ENCODE measurements at regions not wholly inside any gene's neighbourhood (a gene's known extent, or its start where the extent isn't known, plus 50 kb on each side); places are given as distances from the start of the nearest gene placed in this dataset.
"Not testable (repeated sequence)": the region's sequence is repeated elsewhere in the genome, so short reads cannot be mapped to it uniquely, and the experiment has no call there.

DNA sequence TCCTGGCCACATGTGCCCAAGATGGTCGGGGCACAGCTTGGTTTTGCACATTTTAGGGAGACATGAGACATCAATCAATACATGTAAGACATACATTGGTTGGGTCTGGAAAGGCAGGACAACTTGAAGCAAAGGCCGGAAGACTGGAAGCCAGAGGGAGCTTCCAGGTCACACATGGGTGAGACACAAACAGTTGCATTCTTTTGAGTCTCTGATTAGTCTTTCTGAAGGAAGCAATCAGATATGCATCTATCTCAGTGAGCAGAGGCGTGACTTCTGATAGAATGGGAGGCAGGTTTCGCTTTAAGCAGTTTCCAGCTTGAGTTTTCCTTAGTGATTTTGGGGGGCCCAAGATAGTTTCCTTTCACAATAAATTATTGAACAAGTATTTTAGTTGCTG lies 172.5 kb downstream of the RASEF start:
- WGBS: 79% methylated on average over 4 of the region's 4 CpGs
- H3K27me3 ChIP-seq (ENCODE audit: insufficient read depth, low read length): no peaks in the 10 kb centered on the region
- H3K9me3 ChIP-seq (ENCODE audit: insufficient read depth, low read depth, low read length): peaks cover 5% of the 10 kb centered on the region; the same call in 1 of the 2 replicates
- no peak overlapping the region for H3K27ac ChIP-seq (ENCODE audit: low read depth, low read length)
- peaks cover 31% of the 10 kb centered on the region for H3K4me1 ChIP-seq (ENCODE audit: insufficient read depth, low read length)
- peaks cover 11% of the 10 kb centered on the region; the same call in 1 of the 2 replicates for H3K36me3 ChIP-seq (ENCODE audit: insufficient read depth, low read length)
- no peak overlapping the region for H3K4me3 ChIP-seq (ENCODE audit: low read length)
- H3K9ac ChIP-seq (ENCODE audit: low read depth, low read length): no peak overlapping the region

DNA sequence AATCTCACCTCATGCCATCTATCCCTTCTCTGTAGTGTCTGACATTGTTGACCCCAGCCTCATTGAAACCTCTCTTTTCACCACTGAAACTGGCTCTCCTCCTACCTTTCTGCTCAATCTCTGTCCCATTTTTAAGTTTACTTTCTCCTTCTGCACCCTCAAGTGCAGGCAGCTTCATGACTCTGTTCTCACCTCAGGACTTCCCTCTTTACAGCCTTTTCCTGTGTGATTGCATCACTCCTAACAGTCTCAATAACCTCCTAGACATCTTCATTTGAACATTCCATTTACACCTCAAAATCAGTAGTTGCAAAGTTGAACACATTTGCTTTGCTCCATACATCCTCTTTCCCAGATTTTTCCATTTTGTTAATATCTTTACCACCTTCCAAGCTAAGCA lies 172.1 kb downstream of the RASEF start:
- peaks cover 5% of the 10 kb centered on the region; the same call in 1 of the 2 replicates for H3K9me3 ChIP-seq (ENCODE audit: insufficient read depth, low read depth, low read length)
- H3K4me1 ChIP-seq (ENCODE audit: insufficient read depth, low read length): peaks cover 31% of the 10 kb centered on the region
- no peak overlapping the region for H3K4me3 ChIP-seq (ENCODE audit: low read length)
- H3K27me3 ChIP-seq (ENCODE audit: insufficient read depth, low read length): no peaks in the 10 kb centered on the region
- no peak overlapping the region for H3K27ac ChIP-seq (ENCODE audit: low read depth, low read length)
- peaks cover 11% of the 10 kb centered on the region; the same call in 1 of the 2 replicates for H3K36me3 ChIP-seq (ENCODE audit: insufficient read depth, low read length)
- H3K9ac ChIP-seq (ENCODE audit: low read depth, low read length): no peak overlapping the region

DNA sequence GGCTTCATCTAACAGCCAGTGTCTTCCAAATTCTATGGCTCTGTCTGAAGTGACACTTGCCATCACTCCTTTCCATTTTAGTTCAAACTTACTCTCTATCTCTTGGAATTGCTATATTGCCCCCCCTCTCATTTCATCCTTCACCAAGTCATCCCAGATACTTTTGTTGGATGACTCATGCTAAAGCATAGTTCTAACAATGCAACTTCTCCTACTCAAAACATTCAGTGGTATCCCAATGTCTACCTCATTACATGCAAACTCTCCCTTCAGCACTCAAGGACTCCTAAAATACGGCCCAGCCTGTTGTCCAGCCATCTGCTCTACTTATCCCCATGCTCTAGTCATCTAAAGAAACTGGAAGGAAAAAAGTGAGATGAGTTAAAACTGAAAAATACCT lies 171.6 kb downstream of the RASEF start:
- peaks cover 5% of the 10 kb centered on the region; the same call in 1 of the 2 replicates for H3K9me3 ChIP-seq (ENCODE audit: insufficient read depth, low read depth, low read length)
- WGBS: 92% methylated on average over 1 of the region's 1 CpG
- no peaks in the 10 kb centered on the region for H3K27me3 ChIP-seq (ENCODE audit: insufficient read depth, low read length)
- no peak overlapping the region for H3K27ac ChIP-seq (ENCODE audit: low read depth, low read length)
- peaks cover 31% of the 10 kb centered on the region for H3K4me1 ChIP-seq (ENCODE audit: insufficient read depth, low read length)
- H3K4me3 ChIP-seq (ENCODE audit: low read length): no peak overlapping the region
- H3K36me3 ChIP-seq (ENCODE audit: insufficient read depth, low read length): peaks cover 11% of the 10 kb centered on the region; the same call in 1 of the 2 replicates
- no peak overlapping the region for H3K9ac ChIP-seq (ENCODE audit: low read depth, low read length)

DNA sequence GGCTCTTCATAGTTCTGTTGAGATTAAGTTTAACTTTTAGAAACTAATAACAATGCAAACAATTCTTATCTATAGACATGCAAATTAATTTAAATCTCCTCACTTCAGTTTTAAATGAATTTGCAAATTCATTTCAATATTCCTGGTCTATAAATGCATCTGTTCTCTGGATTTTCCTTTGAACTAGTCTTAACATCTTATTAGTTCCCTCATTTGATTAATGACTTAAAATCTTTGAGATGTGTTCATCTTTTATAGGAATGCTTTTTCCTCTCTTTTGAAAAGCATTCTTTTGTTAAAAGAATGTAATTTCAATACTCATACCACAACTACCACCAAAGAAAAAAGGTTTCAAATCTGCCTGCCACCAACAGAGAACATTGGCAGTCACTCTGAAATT lies 169.4 kb downstream of the RASEF start:
- H3K27ac ChIP-seq (ENCODE audit: low read depth, low read length): no peak overlapping the region
- no peaks in the 10 kb centered on the region for H3K27me3 ChIP-seq (ENCODE audit: insufficient read depth, low read length)
- peaks cover 11% of the 10 kb centered on the region; the same call in 1 of the 2 replicates for H3K36me3 ChIP-seq (ENCODE audit: insufficient read depth, low read length)
- H3K4me1 ChIP-seq (ENCODE audit: insufficient read depth, low read length): peaks cover 31% of the 10 kb centered on the region
- no peak overlapping the region for H3K9ac ChIP-seq (ENCODE audit: low read depth, low read length)
- H3K9me3 ChIP-seq (ENCODE audit: insufficient read depth, low read depth, low read length): peaks cover 5% of the 10 kb centered on the region; the same call in 1 of the 2 replicates
- H3K4me3 ChIP-seq (ENCODE audit: low read length): no peak overlapping the region

DNA sequence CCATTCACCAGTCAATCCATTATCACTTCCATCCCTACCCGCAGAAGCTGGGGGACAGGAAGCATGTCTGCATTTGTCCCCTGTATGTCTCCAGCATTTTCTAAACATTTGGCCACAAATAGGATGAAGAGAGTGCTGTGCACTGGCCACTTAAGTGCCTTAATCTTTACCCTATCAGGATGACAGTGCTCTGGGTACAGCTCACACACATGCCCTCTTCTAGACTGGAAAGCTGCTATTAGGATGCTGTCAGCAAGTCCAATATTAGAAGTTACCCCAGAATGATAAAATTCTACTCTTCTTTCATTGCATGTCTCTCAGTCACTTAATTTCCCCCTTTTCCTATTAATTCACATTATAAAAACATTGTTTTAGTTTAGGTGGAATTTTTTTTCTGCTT lies 168.4 kb downstream of the RASEF start:
- Histone ChIP-seq H3K4me3 (ENCODE audit: low read length) (no peak overlapping the region), H3K27ac (ENCODE audit: low read depth, low read length) (no peak overlapping the region), H3K36me3 (ENCODE audit: insufficient read depth, low read length) (peaks cover 11% of the 10 kb centered on the region; the same call in 1 of the 2 replicates), H3K9me3 (ENCODE audit: insufficient read depth, low read depth, low read length) (peaks cover 5% of the 10 kb centered on the region; the same call in 1 of the 2 replicates), H3K9ac (ENCODE audit: low read depth, low read length) (no peak overlapping the region), H3K4me1 (ENCODE audit: insufficient read depth, low read length) (peaks cover 27% of the 10 kb centered on the region), H3K27me3 (ENCODE audit: insufficient read depth, low read length) (no peaks in the 10 kb centered on the region)
- 94% methylated on average over 1 of the region's 1 CpG for WGBS

DNA sequence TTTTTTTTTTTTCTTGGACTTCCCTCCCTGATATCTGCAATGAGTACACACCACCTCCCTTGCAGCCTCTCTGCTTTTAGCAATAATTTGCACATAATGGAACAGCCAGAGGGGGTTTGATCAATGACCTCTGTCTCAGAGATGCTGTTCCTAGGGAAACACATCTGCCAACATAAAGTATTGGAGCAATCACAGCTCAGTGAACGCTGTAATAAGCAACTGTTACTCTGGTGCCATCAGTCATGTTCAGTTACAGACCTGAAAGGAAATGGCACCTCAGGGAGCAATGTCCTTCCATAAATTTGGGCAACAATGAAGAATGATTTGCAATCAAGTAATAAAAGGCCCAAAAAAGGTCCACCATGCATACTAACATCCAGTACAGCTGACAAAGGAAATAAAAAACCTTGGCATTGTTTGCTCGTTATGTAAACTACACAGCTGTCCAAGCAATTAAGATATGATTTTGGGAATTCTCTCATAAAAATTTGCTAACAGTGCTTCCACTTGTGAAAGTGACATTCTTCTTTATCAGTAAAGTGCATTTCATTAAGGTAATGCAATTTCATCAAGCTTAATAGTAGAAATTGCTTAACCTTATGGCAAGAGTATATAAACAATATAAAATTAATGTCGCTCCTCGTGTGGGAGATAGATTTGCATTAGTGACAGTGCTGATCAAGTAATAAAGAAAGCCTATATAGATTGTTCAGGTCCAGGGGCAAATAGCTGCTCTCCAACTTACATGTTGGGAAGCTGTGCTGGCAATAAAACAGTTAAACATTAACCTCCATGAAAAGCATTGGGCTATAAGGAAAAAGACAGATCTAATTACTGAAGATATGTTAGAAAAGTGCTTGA lies 167.8 kb downstream of the RASEF start:
- Histone ChIP-seq H3K27ac (ENCODE audit: low read depth, low read length) (no peak overlapping the region), H3K9me3 (ENCODE audit: insufficient read depth, low read depth, low read length) (peaks cover 5% of the 10 kb centered on the region; the same call in 1 of the 2 replicates), H3K9ac (ENCODE audit: low read depth, low read length) (no peak overlapping the region), H3K4me1 (ENCODE audit: insufficient read depth, low read length) (peaks cover 24% of the 10 kb centered on the region; the same call in 1 of the 2 replicates), H3K27me3 (ENCODE audit: insufficient read depth, low read length) (no peaks in the 10 kb centered on the region), H3K4me3 (ENCODE audit: low read length) (no peak overlapping the region), H3K36me3 (ENCODE audit: insufficient read depth, low read length) (peaks cover 6% of the 10 kb centered on the region; the same call in 1 of the 2 replicates)
- 93% methylated on average over 4 of the region's 4 CpGs for WGBS

DNA sequence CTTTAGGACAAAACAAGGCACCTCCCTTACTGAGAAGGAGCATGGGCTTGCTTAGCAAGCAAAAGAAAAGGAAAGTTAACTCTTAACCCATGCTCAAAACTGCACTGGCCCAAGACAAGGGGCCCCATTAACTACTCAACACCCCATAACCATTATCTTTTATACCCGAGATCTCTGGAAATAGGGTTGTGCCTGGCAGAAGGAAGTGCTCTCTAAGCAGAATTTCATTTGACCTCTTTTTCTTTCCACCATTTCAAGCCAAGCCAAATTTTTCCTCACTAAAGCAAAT lies 167.2 kb downstream of the RASEF start:
- Histone ChIP-seq H3K27ac (ENCODE audit: low read depth, low read length) (no peak overlapping the region), H3K4me3 (ENCODE audit: low read length) (no peak overlapping the region), H3K9me3 (ENCODE audit: insufficient read depth, low read depth, low read length) (peaks cover 5% of the 10 kb centered on the region; the same call in 1 of the 2 replicates), H3K27me3 (ENCODE audit: insufficient read depth, low read length) (no peaks in the 10 kb centered on the region), H3K4me1 (ENCODE audit: insufficient read depth, low read length) (peaks cover 24% of the 10 kb centered on the region; the same call in 1 of the 2 replicates), H3K36me3 (ENCODE audit: insufficient read depth, low read length) (peaks cover 6% of the 10 kb centered on the region; the same call in 1 of the 2 replicates), H3K9ac (ENCODE audit: low read depth, low read length) (no peak overlapping the region)
- WGBS: 100% methylated on average over 1 of the region's 1 CpG

DNA sequence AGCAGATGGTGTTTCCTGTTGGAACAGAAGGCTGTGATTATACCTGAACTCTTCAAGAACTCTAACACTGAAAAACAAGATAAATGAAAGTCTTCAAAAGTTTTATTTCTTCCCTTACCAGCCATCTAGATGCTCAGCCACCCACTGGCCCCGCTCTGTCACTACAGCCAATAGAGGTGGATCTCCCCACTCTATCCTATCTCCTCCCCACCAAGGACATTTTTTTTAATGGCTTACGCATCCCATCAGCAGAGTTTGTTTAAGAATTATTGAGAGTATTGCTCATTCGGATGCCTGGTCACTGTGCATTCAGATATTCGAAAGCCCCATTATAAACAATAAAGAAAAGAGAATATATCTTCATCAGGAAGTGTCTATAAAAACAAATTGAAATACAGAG lies 159.4 kb downstream of the RASEF start:
- Histone ChIP-seq H3K27me3 (ENCODE audit: insufficient read depth, low read length) (no peaks in the 10 kb centered on the region), H3K4me3 (ENCODE audit: low read length) (no peak overlapping the region), H3K9ac (ENCODE audit: low read depth, low read length) (no peak overlapping the region), H3K27ac (ENCODE audit: low read depth, low read length) (no peak overlapping the region), H3K4me1 (ENCODE audit: insufficient read depth, low read length) (0 out of 2 replicates have a peak, but pooled peaks cover 3% of the 10 kb centered on the region), H3K9me3 (ENCODE audit: insufficient read depth, low read depth, low read length) (no peaks in the 10 kb centered on the region), H3K36me3 (ENCODE audit: insufficient read depth, low read length) (no peaks in the 10 kb centered on the region)
- 100% methylated on average over 1 of the region's 4 CpGs for WGBS

DNA sequence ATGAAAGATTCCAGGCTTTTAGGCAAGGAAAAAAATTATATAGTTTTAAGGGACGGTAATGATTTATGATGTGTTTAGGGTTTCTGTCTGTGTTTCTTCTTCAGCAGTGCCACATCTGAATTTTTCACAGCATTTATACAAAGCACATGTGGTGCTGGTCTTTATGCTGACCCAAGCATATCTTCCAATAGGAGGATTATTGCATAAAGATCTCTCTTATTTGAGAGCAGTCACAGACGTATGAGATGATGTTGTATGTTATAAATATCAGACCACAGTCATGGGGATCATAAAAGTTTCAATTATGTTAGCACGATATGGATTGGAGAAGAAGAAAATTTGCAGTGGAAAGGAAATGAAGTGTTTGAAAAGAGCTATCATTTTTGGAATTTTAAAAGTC lies 150.9 kb downstream of the RASEF start:
- Histone ChIP-seq H3K9ac (ENCODE audit: low read depth, low read length) (no peak overlapping the region), H3K27me3 (ENCODE audit: insufficient read depth, low read length) (no peaks in the 10 kb centered on the region), H3K27ac (ENCODE audit: low read depth, low read length) (no peak overlapping the region), H3K4me3 (ENCODE audit: low read length) (no peak overlapping the region), H3K36me3 (ENCODE audit: insufficient read depth, low read length) (peaks cover 13% of the 10 kb centered on the region; the same call in 1 of the 2 replicates), H3K9me3 (ENCODE audit: insufficient read depth, low read depth, low read length) (peaks cover 18% of the 10 kb centered on the region), H3K4me1 (ENCODE audit: insufficient read depth, low read length) (no peaks in the 10 kb centered on the region; the same call in 1 of the 2 replicates)
- WGBS: 98% methylated on average over 3 of the region's 3 CpGs

DNA sequence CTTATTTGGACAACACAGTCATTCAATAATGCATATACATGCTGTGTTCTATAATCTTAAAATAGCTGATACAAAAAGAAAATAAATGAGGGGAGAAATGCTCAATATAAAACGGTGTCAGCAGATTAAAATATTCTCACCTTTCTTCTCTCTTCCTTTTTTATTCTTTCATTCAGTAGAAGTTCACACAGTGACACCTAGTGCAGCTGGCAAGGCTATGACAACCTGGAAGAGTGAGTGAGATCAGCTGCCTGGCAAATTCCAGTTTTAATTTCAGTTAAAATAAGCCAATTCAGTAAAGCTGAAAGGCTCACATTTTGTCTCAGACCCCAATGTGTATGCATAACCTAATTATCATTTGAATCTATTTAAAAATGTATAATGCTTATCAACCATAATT lies 150.3 kb downstream of the RASEF start:
- no CpG with 5 or more reads among the region's 1 CpG for WGBS
- Histone ChIP-seq H3K27ac (ENCODE audit: low read depth, low read length) (no peak overlapping the region), H3K4me3 (ENCODE audit: low read length) (no peak overlapping the region), H3K4me1 (ENCODE audit: insufficient read depth, low read length) (no peaks in the 10 kb centered on the region; the same call in 1 of the 2 replicates), H3K9ac (ENCODE audit: low read depth, low read length) (no peak overlapping the region), H3K36me3 (ENCODE audit: insufficient read depth, low read length) (peaks cover 13% of the 10 kb centered on the region; the same call in 1 of the 2 replicates), H3K27me3 (ENCODE audit: insufficient read depth, low read length) (no peaks in the 10 kb centered on the region), H3K9me3 (ENCODE audit: insufficient read depth, low read depth, low read length) (peaks cover 24% of the 10 kb centered on the region)

DNA sequence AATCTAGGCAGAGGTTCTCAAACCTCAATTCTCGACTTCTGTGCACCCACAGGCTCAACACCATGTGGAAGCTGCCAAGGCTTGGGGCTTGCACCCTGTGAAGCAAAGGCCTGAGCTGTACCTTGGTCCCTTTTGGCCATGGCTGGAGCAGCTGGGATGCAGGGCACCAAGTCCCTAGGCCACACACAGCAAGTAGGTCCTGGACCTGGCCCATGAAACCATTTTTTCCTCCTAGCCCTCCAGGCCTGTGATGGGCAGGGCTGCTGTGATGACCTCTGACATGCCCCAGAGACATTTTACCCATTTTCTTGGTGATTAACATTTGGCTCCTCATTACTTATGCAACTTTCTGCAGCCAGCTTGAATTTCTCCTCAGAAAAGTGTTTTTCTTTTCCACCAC lies 146.7 kb downstream of the RASEF start:
- Histone ChIP-seq H3K9me3 (ENCODE audit: insufficient read depth, low read depth, low read length) (peaks cover 29% of the 10 kb centered on the region), H3K36me3 (ENCODE audit: insufficient read depth, low read length) (peaks cover 13% of the 10 kb centered on the region; the same call in 1 of the 2 replicates)
- H3K9ac ChIP-seq (ENCODE audit: low read depth, low read length); H3K4me3 ChIP-seq (ENCODE audit: low read length); H3K4me1 ChIP-seq (ENCODE audit: insufficient read depth, low read length); H3K27ac ChIP-seq (ENCODE audit: low read depth, low read length); H3K27me3 ChIP-seq (ENCODE audit: insufficient read depth, low read length): not testable (repeated sequence)
- WGBS: 94% methylated on average over 1 of the region's 1 CpG

Data from HUES64 (cell line).